ENCODE measurements at regions not wholly inside any gene's neighbourhood (a gene's known extent, or its start where the extent isn't known, plus 50 kb on each side); places are given as distances from the start of the nearest gene placed in this dataset.

- intact Hi-C loops (cut with DNase I), result no loop called here
- Histone ChIP-seq H3K9me3 (peaks cover 0 to 10% (median 2%) of the 10 kb centered on the region in 4 donors), H3K4me1 (peaks cover 0 to 7% (median 0%) of the 10 kb centered on the region in 4 donors), H3K27ac (replicated peaks in 1 of 4) (no peak overlapping the region), H3K27me3 (no peaks in the 10 kb centered on the region), H3K36me3 (no peaks in the 10 kb centered on the region), H3K4me3 (no peak overlapping the region)
- 79% methylated on average over 1 of the region's 1 CpG for WGBS
- TF ChIP-seq EP300 (IDR thresholded peaks at IDR 0.05) (no peak), CTCF (IDR thresholded peaks at IDR 0.05) (no peak)
- DNase-seq (ENCODE audit: extremely low spot score), result no peak
Observed at GRCh38 chr17:77511514-77512061, 370.8 kb downstream of the SEC14L1 start.

GRCh38 chr17:77512062-77512946 lies 371.5 kb downstream of the SEC14L1 start:
- intact Hi-C loops (cut with DNase I), result no loop called here
- Histone ChIP-seq H3K36me3 (no peaks in the 10 kb centered on the region), H3K9me3 (peaks cover 0 to 10% (median 2%) of the 10 kb centered on the region in 4 donors), H3K4me1 (peaks cover 0 to 7% (median 0%) of the 10 kb centered on the region in 4 donors), H3K27me3 (no peaks in the 10 kb centered on the region), H3K27ac (replicated peaks in 1 of 4) (no peak overlapping the region), H3K4me3 (no peak overlapping the region)
- DNase-seq (ENCODE audit: extremely low spot score), result no peak
- no peak for TF ChIP-seq POLR2A (IDR thresholded peaks at IDR 0.05; ENCODE audit: low read depth)
- TF ChIP-seq CTCF (IDR thresholded peaks at IDR 0.05), result no peak
- TF ChIP-seq EP300 (IDR thresholded peaks at IDR 0.05), result no peak
- TF ChIP-seq POLR2AphosphoS5 (IDR thresholded peaks at IDR 0.05), result no peak
- WGBS, result 81% methylated on average over 6 of the region's 6 CpGs

GRCh38 chr17:77513045-77513444 lies 372.3 kb downstream of the SEC14L1 start:
- whole genome bisulfite sequencing, result 91% methylated on average over 3 of the region's 3 CpGs
- Histone ChIP-seq H3K9me3 (peaks cover 0 to 10% (median 2%) of the 10 kb centered on the region in 4 donors), H3K27ac (replicated peaks in 1 of 4) (no peak overlapping the region), H3K36me3 (no peaks in the 10 kb centered on the region), H3K4me3 (no peak overlapping the region), H3K4me1 (peaks cover 0 to 7% (median 0%) of the 10 kb centered on the region in 4 donors), H3K27me3 (no peaks in the 10 kb centered on the region)
- intact Hi-C loops (cut with DNase I), result no loop called here
- TF ChIP-seq EP300 (IDR thresholded peaks at IDR 0.05), result no peak
- TF ChIP-seq POLR2A (IDR thresholded peaks at IDR 0.05; ENCODE audit: low read depth), result no peak
- TF ChIP-seq POLR2AphosphoS5 (IDR thresholded peaks at IDR 0.05), result no peak
- TF ChIP-seq CTCF (IDR thresholded peaks at IDR 0.05), result no peak
- no peak for DNase-seq (ENCODE audit: extremely low spot score)

GRCh38 chr17:77515227-77515626 lies 374.5 kb downstream of the SEC14L1 start:
- peaks cover 0 to 10% (median 2%) of the 10 kb centered on the region in 4 donors for H3K9me3 ChIP-seq
- intact Hi-C loops (cut with DNase I), result no loop called here
- TF ChIP-seq POLR2AphosphoS5 (IDR thresholded peaks at IDR 0.05) (no peak), CTCF (IDR thresholded peaks at IDR 0.05) (no peak), POLR2A (IDR thresholded peaks at IDR 0.05; ENCODE audit: low read depth) (no peak), EP300 (IDR thresholded peaks at IDR 0.05) (no peak)
- DNase-seq (ENCODE audit: extremely low spot score), result no peak
- H3K27ac ChIP-seq (replicated peaks in 1 of 4), result no peak overlapping the region
- peaks cover 0 to 7% (median 0%) of the 10 kb centered on the region in 4 donors for H3K4me1 ChIP-seq
- H3K4me3 ChIP-seq, result no peak overlapping the region
- no peaks in the 10 kb centered on the region for H3K36me3 ChIP-seq
- no peaks in the 10 kb centered on the region for H3K27me3 ChIP-seq
